ENCODE measurements at regions not wholly inside any gene's neighbourhood (a gene's known extent, or its start where the extent isn't known, plus 50 kb on each side); places are given as distances from the start of the nearest gene placed in this dataset.

DNA sequence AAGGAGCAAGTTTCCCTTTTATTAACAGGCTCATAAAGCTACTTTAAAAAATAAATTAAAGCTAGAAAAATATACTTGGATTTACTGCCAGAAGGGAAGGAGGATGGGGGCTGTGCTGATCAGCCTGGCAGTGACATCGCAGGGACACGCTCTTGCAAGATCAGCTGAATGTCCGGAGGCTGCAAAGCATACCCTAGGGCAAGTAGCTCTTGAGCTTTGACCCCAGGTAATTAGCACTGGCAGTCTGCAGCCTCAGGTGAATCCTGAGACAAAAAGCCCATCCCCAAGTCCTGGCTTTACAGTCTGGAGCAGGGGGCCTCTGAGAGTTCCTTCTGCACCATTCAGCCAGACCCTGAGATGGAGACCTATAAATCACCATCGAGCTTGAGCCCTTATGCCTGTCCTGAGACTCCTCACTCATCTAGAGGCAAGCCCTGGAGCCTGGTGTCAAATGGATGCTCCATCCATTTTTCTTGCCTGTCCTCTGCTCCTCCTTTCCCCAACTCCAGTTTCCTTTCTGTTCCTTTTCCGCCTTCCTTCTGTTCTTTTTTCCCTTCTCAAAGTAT, 131.7 kb downstream of the TMEM114 start:
- TF ChIP-seq, protein P1, sequence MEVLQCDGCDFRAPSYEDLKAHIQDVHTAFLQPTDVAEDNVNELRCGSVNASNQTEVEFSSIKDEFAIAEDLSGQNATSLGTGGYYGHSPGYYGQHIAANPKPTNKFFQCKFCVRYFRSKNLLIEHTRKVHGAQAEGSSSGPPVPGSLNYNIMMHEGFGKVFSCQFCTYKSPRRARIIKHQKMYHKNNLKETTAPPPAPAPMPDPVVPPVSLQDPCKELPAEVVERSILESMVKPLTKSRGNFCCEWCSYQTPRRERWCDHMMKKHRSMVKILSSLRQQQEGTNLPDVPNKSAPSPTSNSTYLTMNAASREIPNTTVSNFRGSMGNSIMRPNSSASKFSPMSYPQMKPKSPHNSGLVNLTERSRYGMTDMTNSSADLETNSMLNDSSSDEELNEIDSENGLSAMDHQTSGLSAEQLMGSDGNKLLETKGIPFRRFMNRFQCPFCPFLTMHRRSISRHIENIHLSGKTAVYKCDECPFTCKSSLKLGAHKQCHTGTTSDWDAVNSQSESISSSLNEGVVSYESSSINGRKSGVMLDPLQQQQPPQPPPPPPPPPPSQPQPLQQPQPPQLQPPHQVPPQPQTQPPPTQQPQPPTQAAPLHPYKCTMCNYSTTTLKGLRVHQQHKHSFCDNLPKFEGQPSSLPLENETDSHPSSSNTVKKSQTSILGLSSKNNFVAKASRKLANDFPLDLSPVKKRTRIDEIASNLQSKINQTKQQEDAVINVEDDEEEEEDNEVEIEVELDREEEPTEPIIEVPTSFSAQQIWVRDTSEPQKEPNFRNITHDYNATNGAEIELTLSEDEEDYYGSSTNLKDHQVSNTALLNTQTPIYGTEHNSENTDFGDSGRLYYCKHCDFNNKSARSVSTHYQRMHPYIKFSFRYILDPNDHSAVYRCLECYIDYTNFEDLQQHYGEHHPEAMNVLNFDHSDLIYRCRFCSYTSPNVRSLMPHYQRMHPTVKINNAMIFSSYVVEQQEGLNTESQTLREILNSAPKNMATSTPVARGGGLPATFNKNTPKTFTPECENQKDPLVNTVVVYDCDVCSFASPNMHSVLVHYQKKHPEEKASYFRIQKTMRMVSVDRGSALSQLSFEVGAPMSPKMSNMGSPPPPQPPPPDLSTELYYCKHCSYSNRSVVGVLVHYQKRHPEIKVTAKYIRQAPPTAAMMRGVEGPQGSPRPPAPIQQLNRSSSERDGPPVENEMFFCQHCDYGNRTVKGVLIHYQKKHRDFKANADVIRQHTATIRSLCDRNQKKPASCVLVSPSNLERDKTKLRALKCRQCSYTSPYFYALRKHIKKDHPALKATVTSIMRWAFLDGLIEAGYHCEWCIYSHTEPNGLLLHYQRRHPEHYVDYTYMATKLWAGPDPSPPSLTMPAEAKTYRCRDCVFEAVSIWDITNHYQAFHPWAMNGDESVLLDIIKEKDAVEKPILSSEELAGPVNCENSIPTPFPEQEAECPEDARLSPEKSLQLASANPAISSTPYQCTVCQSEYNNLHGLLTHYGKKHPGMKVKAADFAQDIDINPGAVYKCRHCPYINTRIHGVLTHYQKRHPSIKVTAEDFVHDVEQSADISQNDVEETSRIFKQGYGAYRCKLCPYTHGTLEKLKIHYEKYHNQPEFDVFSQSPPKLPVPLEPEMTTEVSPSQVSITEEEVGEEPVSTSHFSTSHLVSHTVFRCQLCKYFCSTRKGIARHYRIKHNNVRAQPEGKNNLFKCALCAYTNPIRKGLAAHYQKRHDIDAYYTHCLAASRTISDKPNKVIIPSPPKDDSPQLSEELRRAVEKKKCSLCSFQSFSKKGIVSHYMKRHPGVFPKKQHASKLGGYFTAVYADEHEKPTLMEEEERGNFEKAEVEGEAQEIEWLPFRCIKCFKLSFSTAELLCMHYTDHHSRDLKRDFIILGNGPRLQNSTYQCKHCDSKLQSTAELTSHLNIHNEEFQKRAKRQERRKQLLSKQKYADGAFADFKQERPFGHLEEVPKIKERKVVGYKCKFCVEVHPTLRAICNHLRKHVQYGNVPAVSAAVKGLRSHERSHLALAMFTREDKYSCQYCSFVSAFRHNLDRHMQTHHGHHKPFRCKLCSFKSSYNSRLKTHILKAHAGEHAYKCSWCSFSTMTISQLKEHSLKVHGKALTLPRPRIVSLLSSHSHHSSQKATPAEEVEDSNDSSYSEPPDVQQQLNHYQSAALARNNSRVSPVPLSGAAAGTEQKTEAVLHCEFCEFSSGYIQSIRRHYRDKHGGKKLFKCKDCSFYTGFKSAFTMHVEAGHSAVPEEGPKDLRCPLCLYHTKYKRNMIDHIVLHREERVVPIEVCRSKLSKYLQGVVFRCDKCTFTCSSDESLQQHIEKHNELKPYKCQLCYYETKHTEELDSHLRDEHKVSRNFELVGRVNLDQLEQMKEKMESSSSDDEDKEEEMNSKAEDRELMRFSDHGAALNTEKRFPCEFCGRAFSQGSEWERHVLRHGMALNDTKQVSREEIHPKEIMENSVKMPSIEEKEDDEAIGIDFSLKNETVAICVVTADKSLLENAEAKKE (CRISPR knock-in tag; IDR thresholded peaks at IDR 0.05), result no peak
- TF ChIP-seq POLR2AphosphoS5 (IDR thresholded peaks at IDR 0.05; ENCODE audit: low read depth) (no peak), EZH2 (IDR thresholded peaks at IDR 0.05; ENCODE audit: low read depth, unreplicated experiment) (no peak)
- TF ChIP-seq, protein P2, sequence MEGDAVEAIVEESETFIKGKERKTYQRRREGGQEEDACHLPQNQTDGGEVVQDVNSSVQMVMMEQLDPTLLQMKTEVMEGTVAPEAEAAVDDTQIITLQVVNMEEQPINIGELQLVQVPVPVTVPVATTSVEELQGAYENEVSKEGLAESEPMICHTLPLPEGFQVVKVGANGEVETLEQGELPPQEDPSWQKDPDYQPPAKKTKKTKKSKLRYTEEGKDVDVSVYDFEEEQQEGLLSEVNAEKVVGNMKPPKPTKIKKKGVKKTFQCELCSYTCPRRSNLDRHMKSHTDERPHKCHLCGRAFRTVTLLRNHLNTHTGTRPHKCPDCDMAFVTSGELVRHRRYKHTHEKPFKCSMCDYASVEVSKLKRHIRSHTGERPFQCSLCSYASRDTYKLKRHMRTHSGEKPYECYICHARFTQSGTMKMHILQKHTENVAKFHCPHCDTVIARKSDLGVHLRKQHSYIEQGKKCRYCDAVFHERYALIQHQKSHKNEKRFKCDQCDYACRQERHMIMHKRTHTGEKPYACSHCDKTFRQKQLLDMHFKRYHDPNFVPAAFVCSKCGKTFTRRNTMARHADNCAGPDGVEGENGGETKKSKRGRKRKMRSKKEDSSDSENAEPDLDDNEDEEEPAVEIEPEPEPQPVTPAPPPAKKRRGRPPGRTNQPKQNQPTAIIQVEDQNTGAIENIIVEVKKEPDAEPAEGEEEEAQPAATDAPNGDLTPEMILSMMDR (conservative IDR thresholded peaks at IDR 0.05; ENCODE audit: low read depth in 2 of 2), result no peak
- TF ChIP-seq, protein P3, sequence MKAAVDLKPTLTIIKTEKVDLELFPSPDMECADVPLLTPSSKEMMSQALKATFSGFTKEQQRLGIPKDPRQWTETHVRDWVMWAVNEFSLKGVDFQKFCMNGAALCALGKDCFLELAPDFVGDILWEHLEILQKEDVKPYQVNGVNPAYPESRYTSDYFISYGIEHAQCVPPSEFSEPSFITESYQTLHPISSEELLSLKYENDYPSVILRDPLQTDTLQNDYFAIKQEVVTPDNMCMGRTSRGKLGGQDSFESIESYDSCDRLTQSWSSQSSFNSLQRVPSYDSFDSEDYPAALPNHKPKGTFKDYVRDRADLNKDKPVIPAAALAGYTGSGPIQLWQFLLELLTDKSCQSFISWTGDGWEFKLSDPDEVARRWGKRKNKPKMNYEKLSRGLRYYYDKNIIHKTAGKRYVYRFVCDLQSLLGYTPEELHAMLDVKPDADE (IDR thresholded peaks at IDR 0.05), result no peak

All from GM23338 (cell line).